ENCODE measurements at regions not wholly inside any gene's neighbourhood (a gene's known extent, or its start where the extent isn't known, plus 50 kb on each side); places are given as distances from the start of the nearest gene placed in this dataset.

GRCh38 chr9:81877047-81877446, 51.2 kb upstream of the SPATA31D4 start (continued):
- TF ChIP-seq ETS1 (conservative IDR thresholded peaks at IDR 0.05; ENCODE audit: control insufficient read depth, low read depth, low read length) (no peak), JUN (IDR thresholded peaks at IDR 0.05; ENCODE audit: borderline replicate concordance, low read depth, low read length) (no peak), JUN (CRISPR knock-in tag; IDR thresholded peaks at IDR 0.05; ENCODE audit: borderline replicate concordance) (no peak), POLR3G (IDR thresholded peaks at IDR 0.05; ENCODE audit: extremely low read depth, insufficient read length, insufficient replicate concordance) (no peak), ETV5 (CRISPR knock-in tag; IDR thresholded peaks at IDR 0.05; ENCODE audit: low read depth) (no peak), PCBP1 (IDR thresholded peaks at IDR 0.05; ENCODE audit: low read depth, low read length, poor library complexity, severe bottlenecking) (no peak), CCAR2 (IDR thresholded peaks at IDR 0.05; ENCODE audit: low read depth, low read length) (no peak), ZNF165 (CRISPR knock-in tag; IDR thresholded peaks at IDR 0.05; ENCODE audit: borderline replicate concordance) (no peak)

All from K562 (cell line).